ENCODE measurements at regions not wholly inside any gene's neighbourhood (a gene's known extent, or its start where the extent isn't known, plus 50 kb on each side); places are given as distances from the start of the nearest gene placed in this dataset.

GRCh38 chr10:8312781-8313180 is 258.3 kb downstream of the GATA3 start:
- TF ChIP-seq, protein P1, sequence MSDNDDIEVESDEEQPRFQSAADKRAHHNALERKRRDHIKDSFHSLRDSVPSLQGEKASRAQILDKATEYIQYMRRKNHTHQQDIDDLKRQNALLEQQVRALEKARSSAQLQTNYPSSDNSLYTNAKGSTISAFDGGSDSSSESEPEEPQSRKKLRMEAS (IDR thresholded peaks at IDR 0.05), result no peak
- TF ChIP-seq TAF1 (IDR thresholded peaks at IDR 0.05; ENCODE audit: low read depth) (no peak), EGR1 (IDR thresholded peaks at IDR 0.05) (no peak), ZBTB7A (IDR thresholded peaks at IDR 0.05; ENCODE audit: low read depth) (no peak), EP300 (IDR thresholded peaks at IDR 0.05; ENCODE audit: borderline replicate concordance) (no peak), YY1 (IDR thresholded peaks at IDR 0.05; ENCODE audit: low read depth) (no peak), TEAD4 (IDR thresholded peaks at IDR 0.05) (no peak)
